Spleen (tissue), 7 donors: ENCODE measurements at regions not wholly inside any gene's neighbourhood (a gene's known extent, or its start where the extent isn't known, plus 50 kb on each side); places are given as distances from the start of the nearest gene placed in this dataset.

Experiments used
- POLR2A ChIP-seq, 3 donors: fragments of 450-650 bp; IDR thresholded peaks; one replicate each; pipeline ENCODE4 v1.5.1; 2017; ENCODE audit warnings: antibody characterized with exemption in 3 of 3, mild to moderate bottlenecking in 1 of 3
- POLR2AphosphoS5 ChIP-seq, 3 donors: sonication (generic); formaldehyde crosslinking; IDR thresholded peaks; one replicate each; pipeline ENCODE4 v1.5.1; 2017; ENCODE audit warnings: antibody characterized with exemption in 3 of 3
- TF ChIP-seq, protein P1 (sequence below), 11 experiments: fragments of 200-600 bp in 7 of 11; fragments of 450-650 bp in 4 of 11; sonication (generic) in 4 of 11; IDR thresholded peaks in 8 of 11; conservative IDR thresholded peaks in 3 of 11; 1 replicate in 7 of 11; 2 replicates in 4 of 11; pipeline versions ENCODE4 v1.4.0 to v1.8.0; 2016 to 2021; ENCODE audit warnings: antibody characterized with exemption in 11 of 11, inconsistent platforms in 4 of 11, mild to moderate bottlenecking in 1 of 11
- donor health status: DM: no; HTN: no; CAD: no; lungs with moderate emphysema.
- donor health status: DM: no; HTN: no; CAD: no.
- donor health status: DM: no; HTN: no; CAD: no.

DNA sequence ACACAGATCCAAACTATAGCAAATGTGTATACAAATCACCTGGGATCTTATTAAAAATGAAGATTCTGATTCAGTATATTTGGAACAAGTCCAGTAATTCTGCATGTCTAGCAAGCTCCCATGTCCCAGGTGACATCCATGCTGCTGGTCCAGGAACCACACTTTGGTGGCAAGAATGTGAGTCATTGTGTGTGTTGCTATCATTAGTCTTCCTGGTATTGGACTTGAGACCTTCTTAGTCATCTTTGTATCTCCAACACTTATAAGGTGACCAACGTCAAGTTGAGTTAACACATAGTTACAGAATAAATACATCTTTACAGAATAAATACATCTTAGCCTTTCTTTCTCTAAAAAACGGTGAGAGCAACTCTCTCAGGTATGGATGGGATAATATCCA, 107.9 kb upstream of the NDUFV2 start:
- TF ChIP-seq POLR2AphosphoS5 (IDR thresholded peaks at IDR 0.05) (no peak), POLR2A (IDR thresholded peaks at IDR 0.05) (no peak)
- TF ChIP-seq, protein P1, sequence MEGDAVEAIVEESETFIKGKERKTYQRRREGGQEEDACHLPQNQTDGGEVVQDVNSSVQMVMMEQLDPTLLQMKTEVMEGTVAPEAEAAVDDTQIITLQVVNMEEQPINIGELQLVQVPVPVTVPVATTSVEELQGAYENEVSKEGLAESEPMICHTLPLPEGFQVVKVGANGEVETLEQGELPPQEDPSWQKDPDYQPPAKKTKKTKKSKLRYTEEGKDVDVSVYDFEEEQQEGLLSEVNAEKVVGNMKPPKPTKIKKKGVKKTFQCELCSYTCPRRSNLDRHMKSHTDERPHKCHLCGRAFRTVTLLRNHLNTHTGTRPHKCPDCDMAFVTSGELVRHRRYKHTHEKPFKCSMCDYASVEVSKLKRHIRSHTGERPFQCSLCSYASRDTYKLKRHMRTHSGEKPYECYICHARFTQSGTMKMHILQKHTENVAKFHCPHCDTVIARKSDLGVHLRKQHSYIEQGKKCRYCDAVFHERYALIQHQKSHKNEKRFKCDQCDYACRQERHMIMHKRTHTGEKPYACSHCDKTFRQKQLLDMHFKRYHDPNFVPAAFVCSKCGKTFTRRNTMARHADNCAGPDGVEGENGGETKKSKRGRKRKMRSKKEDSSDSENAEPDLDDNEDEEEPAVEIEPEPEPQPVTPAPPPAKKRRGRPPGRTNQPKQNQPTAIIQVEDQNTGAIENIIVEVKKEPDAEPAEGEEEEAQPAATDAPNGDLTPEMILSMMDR (IDR thresholded peaks at IDR 0.05 in 8 of 11, conservative IDR thresholded peaks at IDR 0.05 in 3 of 11), result no peak
